ENCODE measurements at regions not wholly inside any gene's neighbourhood (a gene's known extent, or its start where the extent isn't known, plus 50 kb on each side); places are given as distances from the start of the nearest gene placed in this dataset.

DNA sequence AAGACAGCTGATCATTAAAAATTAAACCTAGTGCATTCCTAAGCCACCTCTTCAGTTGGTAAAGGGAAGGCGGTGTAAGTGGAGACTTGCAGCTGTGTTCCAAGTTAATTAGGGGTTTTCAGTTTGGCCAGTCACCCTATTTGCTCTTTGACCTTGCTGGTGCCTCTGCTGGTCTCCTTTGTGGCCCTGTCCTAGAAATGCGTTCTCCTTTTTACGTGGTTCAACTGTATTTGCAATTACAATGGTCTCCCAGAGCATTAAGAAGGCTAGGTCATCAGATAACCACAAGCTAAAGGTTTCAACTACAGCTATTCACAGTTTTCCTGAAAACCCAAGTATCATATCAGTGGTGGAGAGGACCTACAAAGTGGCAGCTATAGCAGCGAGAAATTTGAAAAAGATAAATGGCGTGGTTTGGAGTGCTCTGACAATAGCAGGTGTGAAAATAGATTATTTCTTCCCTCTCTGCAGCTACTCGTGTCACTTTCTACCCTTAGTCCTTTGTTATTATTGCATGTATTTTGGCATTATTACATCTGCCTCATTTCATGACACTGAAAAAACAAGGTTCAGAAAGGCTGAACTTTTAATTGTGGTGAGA is 203.5 kb upstream of the TBC1D5 start:
- POLR2A ChIA-PET: no interaction called here
- Histone ChIP-seq H3K9me3 (no peaks in the 10 kb centered on the region), H3K9me2 (no peaks in the 10 kb centered on the region), H3K4me1 (ENCODE audit: control insufficient read depth in 1 of 2, insufficient read depth in 2 of 2, low read depth in 1 of 2, low read length in 1 of 2) (no peaks in the 10 kb centered on the region; a peak in 1 of 4 replicates), H3K36me3 (replicated peaks in 1 of 2; ENCODE audit: control insufficient read depth in 1 of 2, insufficient read depth in 2 of 2, low read length in 1 of 2) (no peaks in the 10 kb centered on the region), H3K27ac (ENCODE audit: low read depth in 2 of 2, low read length in 1 of 2) (no peak overlapping the region), H3K27me3 (ENCODE audit: insufficient read depth) (no peaks in the 10 kb centered on the region), H3K4me3 (ENCODE audit: low read depth in 2 of 2, low read length in 1 of 2) (no peak overlapping the region), H4K20me1 (ENCODE audit: insufficient read depth) (no peaks in the 10 kb centered on the region), H3K9ac (no peak overlapping the region), H3F3A (replicated peaks; ENCODE audit: insufficient read depth) (no peaks in the 10 kb centered on the region), H3K79me2 (ENCODE audit: insufficient read depth) (no peaks in the 10 kb centered on the region), H3K4me2 (no peak overlapping the region), H2AFZ (ENCODE audit: low read depth) (no peak overlapping the region)
- WGBS (ENCODE audit: low lambda C conversion rate): 72% methylated on average over 6 of the region's 6 CpGs
- CTCF ChIA-PET: no interaction called here
- no peak for DNase-seq
- no peak for TF ChIP-seq SIN3A (IDR thresholded peaks at IDR 0.05; ENCODE audit: borderline replicate concordance, low read depth, low read length)
- TF ChIP-seq POLR2AphosphoS5 (IDR thresholded peaks at IDR 0.05; ENCODE audit: low read depth, low read length): no peak
- TF ChIP-seq TCF12 (IDR thresholded peaks at IDR 0.05): no peak
- TF ChIP-seq TAF1 (IDR thresholded peaks at IDR 0.05; ENCODE audit: borderline replicate concordance, low read depth, low read length): no peak
- TF ChIP-seq USF1 (IDR thresholded peaks at IDR 0.05; ENCODE audit: borderline replicate concordance, low read depth): no peak
- TF ChIP-seq NRF1 (IDR thresholded peaks at IDR 0.05; ENCODE audit: low read depth, low read length): no peak
- no peak for TF ChIP-seq FOSL2 (IDR thresholded peaks at IDR 0.05; ENCODE audit: borderline replicate concordance, low read depth)
- no peak for TF ChIP-seq EZH2phosphoT487 (IDR thresholded peaks at IDR 0.05; ENCODE audit: borderline replicate concordance, low read depth)
- no peak for TF ChIP-seq JUND (IDR thresholded peaks at IDR 0.05)
- no peak for TF ChIP-seq GABPA (IDR thresholded peaks at IDR 0.05; ENCODE audit: low read depth)
- TF ChIP-seq GATA2 (CRISPR knock-in tag; IDR thresholded peaks at IDR 0.05): no peak
- TF ChIP-seq MXI1 (IDR thresholded peaks at IDR 0.05; ENCODE audit: low read depth, low read length): no peak
- no peak for TF ChIP-seq USF2 (IDR thresholded peaks at IDR 0.05; ENCODE audit: borderline replicate concordance, low read depth, low read length)
- TF ChIP-seq NFIC (IDR thresholded peaks at IDR 0.05; ENCODE audit: borderline replicate concordance): no peak
- TF ChIP-seq, protein P1, sequence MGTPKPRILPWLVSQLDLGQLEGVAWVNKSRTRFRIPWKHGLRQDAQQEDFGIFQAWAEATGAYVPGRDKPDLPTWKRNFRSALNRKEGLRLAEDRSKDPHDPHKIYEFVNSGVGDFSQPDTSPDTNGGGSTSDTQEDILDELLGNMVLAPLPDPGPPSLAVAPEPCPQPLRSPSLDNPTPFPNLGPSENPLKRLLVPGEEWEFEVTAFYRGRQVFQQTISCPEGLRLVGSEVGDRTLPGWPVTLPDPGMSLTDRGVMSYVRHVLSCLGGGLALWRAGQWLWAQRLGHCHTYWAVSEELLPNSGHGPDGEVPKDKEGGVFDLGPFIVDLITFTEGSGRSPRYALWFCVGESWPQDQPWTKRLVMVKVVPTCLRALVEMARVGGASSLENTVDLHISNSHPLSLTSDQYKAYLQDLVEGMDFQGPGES (IDR thresholded peaks at IDR 0.05; ENCODE audit: low read depth, low read length): no peak

Data from SK-N-SH (cell line).